GM21447 (cell line): ENCODE measurements at regions not wholly inside any gene's neighbourhood (a gene's known extent, or its start where the extent isn't known, plus 50 kb on each side); places are given as distances from the start of the nearest gene placed in this dataset.

Experiments
- ATAC-seq: cut with Tn5 transposase; IDR thresholded peaks from one replicate; pipeline ENCODE4 v1.9.1; 2021; ENCODE audit not compliant: unreplicated experiment

DNA sequence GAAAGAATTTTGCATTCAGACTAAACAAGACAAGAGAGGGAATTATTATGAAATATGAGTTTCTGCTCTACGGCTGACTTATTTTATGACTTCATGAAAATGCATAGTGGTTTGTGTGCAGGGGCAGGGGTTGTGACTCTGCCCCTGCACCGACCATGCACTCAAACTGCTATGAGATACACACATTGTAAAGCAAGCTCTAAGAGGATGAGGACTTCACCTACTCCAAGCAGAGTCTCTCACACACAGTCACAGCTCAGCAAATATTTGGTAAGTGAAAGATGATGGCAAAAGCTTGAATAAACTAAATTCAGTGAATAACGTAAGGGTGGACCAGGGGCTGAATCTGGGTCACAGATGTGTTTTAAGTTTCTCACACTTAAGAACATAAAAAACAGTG lies 542.9 kb downstream of the PRELID2 start:
- ATAC-seq = no peak

DNA sequence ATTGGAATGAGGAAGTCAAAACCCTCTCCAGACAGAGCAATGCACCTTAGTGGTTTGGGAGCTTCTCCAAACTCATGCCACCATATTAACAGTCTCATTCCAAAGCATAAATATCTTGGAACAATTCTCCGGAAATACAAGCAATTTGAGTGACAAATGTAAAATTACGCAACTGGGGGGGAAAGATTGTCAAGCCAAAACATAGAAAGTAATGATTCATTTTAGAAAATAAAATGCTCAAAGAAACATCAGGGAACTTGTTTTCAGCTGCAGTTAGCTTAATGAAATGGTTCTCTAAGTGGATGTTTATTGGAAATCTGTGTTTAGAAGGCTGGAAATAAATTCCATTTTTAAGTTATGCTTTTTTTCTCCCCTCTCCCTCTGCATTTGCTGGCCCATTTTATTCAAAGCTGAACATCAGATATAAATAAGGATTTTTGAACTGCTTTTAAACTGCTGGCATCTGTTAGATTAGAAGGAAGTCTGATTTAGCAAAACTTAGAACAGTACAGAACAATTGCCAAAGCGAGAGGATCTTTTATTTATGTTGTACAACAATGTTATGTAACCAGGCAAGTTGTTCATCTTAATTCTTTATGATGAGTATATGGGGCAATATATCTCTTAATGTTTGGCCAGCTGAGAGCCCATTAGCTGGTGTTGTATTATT lies 551.9 kb downstream of the PRELID2 start:
- no peak for ATAC-seq

DNA sequence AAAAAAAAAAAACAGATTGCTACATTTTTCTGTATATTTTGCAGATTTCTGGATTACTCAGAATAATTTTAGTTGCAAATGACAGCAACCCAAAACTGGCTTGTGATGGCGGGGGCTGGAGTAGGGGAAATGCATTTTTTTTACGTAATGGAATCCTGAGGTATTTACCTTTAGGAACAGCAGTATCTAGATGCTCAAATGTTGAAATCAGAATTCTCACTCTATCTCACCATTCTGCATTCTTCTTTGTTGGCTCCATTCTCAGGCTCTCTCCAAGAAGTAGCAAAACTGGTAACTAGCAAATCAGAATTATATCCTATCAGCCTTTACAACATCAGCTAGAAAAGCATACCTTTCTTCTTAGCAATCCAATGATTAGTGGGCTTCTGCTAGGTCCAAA lies 554.3 kb downstream of the PRELID2 start:
- ATAC-seq = no peak

DNA sequence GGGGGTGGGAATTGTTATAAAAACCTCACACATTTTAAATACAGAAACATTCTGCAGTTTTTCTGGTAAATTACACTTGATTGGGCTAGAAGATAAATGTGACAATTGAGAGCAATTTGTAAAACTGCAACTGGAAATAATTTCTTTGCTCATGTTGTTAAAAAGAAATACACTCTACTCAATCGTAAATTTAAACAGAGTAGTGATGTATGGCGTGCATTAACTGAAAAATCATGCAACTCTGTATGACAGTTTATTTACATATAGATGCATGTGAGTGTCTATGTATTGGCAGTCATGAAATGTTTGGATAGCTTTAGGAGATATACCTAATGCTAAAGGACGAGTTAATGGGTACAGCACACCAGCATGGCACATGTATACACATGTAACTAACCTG lies 554.9 kb downstream of the PRELID2 start:
- ATAC-seq = no peak

DNA sequence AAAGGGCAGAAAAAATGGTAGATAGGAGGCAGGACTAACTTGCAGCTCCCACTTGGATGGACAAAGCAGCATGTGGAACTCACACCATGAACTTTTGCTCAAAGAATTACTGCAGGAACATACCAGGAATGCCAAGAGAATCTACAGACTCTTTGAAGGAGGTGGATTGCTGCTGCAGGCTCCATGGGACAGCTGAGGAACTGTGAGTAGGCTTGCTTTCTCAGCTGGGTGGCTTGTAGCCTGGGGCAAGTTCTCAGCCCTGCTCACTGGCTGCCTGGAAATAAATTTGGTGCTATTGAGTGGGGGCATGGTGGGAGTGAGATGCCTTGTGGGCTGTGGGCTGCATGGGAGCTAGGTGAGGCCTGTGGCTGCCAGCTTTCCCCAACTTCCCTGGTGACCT lies 574.5 kb downstream of the PRELID2 start:
- ATAC-seq = no peak

DNA sequence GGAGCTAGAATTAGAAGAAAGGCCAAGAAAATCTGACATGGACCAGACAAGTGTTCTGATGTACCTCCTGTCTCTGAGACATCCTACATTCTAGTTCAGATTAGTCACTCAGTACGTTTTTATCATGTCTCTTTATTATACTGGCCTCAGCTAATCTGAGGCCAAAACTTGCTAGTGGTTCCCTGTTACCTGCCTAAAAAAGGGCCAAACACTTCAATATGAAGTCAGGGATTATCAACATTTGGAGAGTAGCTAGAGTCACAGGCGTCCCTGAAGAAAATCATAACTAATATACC lies 587.4 kb downstream of the PRELID2 start:
- ATAC-seq = no peak

DNA sequence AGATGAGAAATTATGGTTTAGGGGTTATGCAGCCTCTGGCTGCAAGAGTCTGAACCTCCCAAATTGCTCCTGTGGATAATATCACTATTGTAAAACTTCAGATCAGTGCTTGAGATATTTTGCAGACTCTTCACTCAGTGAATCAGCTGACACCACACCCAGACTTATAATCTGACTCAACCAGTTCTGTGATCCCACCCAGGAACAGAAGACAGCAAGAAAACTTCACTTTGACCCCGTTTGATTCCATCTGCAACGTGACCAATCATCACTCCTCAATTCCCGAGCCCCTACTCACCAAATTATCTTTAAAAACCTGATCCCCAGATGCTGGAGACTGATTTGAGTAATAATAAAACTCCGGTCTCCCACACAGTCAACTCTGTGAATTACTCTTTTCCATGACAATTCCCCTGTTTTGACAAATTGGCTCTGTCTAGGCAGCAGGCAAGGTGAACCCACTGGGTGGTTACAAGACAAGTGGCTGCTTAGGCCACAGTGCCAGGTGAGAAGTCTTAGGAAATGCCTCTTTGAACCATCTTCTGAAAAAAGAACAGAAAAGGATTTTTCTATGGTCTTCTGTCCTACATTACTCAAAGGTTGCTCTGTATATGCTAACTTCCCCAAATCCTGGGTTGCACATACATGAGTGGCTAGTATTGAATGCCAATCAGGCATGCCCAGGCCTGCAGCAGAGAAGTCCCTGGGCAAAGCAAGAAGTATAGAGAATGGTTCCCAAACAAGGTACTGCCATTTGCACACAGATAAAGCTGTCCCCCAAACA lies 588.0 kb downstream of the PRELID2 start:
- ATAC-seq = no peak

DNA sequence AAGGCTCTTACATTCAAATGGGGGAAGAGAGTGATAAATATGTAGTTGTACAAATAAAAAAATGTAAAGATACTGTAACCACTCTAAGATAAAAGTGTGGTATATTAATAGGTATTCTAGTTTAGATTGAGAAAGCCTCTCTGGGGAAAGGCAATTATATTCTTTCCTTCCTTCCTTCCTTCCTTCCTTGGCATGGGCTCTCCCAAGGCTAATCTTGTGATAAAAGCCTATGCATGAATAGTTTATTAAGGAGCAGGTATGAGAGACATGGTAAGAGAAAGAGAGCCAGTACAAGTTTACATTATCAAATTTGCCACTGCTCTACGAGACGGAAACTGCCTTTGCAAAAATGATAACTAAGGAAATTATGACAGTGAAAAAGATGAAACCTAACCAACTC lies 588.8 kb downstream of the PRELID2 start:
- no peak for ATAC-seq

DNA sequence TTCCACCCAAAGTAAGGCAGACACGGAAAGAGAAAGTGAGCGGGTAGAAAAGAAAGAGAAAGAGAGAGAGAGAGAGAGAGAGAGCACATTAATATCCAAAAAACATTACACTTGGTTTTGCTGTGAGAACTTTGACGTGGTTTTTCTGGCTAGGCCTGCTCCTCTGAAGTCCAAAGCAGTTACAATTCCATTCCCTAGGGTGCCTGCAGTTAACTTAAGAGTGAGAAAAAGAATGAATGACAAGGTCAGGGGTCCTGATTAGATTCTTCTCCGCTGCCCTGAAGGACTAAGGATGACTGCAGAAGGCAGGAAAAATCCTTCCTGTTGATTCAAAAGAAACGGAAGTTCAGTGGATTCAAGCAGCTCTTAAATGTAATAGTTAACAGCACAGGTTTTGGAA lies 589.8 kb downstream of the PRELID2 start:
- no peak for ATAC-seq

DNA sequence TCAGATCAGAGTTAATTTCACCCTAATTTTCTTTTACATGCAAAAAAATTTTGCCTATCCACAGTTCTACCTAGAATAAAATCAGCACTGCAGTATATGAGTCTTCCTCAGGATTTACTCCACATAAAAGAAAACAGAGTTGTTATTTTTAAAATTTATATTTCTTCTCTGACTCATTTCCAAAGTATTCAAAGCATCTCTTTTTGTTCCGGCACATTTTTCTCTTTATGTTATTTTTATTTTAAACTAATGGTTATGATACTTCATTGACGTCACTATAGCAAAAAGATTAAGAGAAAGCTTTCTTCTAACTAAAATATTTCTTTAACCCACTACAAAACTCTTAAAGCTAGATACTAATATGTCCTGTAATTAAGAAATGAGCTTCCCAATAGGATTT lies 590.4 kb downstream of the PRELID2 start:
- no peak for ATAC-seq

DNA sequence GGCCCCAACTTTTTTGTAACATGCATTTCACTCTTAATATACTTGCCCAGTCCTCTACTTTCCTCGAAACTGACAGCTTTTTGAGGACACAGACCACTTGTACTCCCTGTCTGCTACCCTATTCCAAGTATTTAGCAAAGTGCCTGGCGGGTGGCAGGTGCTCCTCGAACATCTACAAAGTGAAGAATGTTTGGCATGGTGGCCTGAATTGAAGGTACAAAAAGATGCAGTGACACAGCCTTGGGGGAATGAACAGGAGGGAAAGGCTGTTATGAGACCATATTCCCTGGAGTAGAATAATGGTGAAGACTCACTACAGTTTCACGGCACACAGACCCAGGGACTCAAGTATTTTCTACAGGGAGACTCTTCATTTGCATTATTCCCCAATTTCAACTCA lies 590.9 kb downstream of the PRELID2 start:
- no peak for ATAC-seq

DNA sequence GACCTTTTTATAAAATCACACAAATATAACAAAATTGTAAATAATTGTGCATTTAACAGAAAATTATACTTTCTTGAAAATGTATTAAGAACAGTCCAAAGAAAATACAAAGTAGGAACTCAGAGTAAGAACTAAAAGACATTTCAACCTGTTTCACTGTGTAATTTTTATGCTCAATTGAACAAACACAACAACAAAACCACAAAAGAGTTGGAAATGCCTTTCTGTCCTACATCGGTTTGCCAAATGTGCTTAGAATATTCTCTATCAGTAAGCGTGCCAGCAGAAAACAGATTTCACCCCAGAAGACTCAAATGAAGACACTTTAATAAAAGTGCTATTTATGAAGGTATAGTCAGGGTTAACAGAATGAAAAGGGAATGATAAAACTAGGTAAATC lies 592.1 kb downstream of the PRELID2 start:
- no peak for ATAC-seq

DNA sequence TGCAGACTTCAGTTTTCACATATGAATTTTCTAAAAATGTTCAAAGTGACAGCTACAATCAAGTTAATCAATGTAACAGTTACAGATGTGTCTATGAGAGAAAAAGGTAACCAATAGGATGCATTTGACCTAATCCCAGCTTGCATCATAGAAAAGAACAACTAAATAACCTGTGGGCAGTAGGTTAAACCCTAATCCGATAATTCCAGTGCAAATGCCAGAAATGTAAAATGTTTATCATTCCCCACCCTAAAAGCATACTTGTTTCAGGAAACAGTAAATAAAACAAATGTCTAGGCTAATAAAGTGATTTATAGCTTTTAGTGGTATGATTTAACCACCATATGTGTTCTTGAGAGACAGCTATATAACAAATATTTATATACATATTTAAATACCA lies 592.6 kb downstream of the PRELID2 start:
- ATAC-seq = no peak

DNA sequence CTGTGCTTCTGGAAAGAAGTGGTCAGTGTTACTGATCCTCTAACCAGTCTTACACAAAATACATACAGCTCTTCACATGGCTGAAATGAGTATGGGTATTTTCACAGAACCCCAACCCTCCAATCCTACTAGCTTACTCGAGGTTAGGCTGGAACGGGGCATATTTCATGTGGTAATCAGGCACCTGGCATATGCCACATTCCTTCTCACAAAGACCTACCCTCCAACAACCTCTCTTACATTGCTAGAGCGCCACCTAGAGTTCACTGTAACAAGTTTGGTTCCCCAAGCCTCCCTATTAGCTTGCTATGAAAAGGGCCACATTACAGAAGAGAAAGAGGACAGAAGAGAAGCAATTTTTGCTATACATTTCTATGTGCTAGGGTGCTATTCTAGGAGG lies 597.3 kb downstream of the PRELID2 start:
- no peak for ATAC-seq

DNA sequence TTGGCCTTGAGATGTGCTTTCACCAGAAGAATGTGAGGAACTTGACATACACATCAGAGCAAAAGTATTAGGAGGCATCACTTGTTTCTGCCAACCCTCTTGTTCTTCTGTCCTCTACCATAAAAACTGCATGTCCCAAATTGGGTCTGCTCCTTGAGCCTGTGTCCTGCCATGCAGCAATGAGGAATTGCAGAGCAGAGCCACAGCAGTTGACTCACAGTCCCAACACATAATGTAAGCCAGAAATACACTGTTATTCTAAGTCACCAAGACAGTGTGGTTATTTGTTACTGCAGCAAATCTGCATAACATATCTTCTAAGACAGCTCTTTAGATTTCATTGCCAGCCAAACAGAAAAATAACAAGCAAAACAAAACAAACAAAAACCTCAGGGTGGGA lies 598.2 kb downstream of the PRELID2 start:
- no peak for ATAC-seq

DNA sequence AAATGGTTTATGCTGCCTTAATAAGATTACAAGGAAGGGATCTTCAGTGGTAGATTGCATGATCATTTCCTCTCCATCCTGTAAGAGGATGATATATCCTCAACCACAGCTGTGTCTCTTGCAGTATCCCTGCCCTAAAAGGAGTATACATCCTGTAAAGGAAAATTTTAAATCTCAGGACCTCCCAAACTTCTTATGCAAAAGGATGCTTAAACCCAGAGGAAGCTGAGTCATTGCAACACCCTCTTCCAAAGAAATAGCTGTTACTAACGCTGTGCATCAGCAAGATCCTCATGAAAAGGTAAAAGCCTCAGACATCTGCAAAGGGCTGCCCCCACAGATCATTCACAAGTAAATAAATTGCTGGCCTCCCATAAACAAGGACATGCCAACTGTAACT lies 599.0 kb downstream of the PRELID2 start:
- no peak for ATAC-seq

DNA sequence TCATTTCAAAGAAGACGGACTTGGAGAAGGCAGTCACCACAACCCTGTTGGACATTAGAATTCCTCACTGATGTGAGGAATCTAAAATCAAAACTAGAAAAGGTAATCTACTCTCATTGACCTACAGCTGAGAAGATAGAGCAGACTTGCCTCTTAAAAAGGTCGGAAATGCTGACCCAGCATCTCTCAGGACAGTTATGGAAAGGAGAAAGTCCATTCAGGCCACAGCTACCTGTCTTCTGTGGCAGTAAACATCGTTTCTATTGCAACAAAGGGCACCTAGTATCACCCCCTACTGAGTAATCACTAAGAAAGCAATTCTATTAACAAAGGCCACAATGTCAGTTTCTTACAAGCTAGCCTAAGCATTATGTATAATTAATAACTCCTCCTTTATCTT lies 601.7 kb downstream of the PRELID2 start:
- no peak for ATAC-seq

DNA sequence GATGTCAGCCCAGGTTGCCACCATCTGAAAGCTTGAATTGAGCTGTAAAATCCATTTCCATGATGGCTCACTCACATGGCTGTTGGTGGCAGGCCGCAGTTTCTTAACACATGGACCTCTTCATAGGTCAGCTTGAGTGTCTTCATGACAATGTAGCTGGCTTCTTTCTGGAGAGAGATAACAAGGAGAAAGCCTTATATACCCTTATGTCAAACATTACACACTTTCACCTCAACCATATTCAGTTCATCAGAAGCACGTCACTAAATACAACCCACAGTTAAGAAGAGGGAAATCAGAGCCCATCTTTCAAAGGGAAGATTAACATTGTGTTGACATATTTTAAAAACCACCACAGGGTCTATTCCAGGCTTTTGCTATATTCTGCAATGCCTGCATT lies 604.4 kb downstream of the PRELID2 start:
- no peak for ATAC-seq

DNA sequence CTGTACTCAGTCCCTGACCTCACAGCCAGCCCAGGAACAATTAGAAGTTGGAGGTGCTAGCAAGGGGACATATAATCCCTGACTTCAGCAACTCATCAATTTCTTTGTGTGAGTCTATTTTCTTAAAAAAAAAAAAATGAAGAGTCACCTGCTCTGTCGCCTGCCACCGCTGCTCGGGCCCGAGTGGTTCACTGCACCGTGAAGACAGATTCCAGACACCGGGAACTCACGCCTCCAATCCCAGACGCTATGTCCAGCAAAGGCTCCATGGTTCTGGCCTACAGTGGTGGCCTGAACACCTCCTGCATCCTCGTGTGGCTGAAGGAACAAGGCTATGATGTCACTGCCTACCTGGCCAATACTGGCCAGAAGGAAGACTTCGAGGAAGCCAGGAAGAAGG lies 606.6 kb downstream of the PRELID2 start:
- ATAC-seq = no peak

DNA sequence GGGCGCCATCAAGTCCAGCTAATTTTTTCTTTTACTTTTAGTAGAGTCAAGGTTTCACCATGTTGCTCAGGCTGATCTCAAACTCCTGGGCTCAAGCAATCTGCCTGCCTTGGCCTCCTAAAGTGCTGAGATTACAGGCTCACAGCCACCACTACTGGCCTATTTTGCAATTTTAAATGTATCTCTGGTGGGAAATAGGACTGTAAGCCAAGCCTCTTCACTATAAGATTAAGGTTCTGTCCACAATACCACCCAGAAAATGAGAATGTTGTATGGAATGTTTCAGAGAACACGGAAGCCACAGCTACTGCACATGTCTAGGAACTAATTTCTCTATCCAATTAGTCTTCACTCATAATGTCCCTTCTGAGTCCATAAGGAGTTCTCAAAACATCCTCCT lies 607.3 kb downstream of the PRELID2 start:
- no peak for ATAC-seq

DNA sequence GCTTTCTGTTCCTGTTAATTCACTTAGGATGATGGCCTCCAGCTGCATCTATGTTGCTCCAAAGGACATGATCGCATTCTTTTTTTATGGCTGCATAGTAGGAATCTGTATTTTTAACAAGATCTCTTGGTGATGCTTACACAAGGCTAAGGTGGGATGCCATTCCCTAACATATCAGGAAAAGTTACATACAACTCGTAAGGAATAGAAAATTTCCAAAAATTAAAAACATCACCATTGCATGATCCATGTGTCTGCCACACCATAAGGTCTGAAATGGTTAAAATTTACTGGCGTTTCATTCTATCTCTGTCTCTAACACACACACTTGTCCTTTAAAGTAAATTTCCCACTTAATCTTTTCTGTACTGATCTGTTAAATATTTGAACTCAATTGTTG lies 608.4 kb downstream of the PRELID2 start:
- ATAC-seq = no peak

DNA sequence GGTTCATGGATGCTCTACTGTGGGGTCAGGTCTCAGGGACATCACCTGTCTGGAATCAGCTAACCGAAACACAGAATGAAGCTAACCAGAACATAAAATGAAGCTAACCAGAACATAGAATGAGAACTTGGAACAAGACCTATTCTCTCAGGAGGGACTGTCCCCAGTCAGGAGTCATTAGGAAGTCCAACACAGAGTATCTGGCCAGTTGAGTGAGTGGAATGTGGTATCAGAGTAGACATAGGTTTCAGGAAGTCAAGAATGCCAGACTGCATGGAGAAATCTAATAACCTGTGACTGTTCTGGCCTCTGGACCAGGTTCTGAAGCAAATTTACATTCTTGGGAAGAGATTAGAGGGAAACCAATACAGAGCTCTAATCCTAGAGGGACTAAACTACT lies 609.6 kb downstream of the PRELID2 start:
- ATAC-seq = no peak

DNA sequence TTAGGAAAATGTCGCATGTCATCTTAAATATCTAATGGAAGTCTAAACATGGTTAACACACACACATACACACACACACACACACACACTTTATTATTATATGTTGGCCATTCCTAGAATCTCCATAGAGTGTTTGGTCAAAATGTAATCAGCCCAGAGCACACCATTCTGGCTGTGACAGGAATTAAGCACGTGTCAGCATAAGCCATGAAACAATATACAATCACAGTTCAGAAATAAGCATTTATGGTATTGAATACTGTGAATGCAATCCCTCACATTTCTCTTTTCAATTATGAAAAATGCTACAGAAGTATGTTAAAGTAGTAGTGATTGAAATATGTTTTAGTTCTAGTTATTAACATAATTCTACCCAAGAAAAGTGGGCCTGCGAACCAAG lies 611.6 kb downstream of the PRELID2 start:
- no peak for ATAC-seq
